NCI-H128 (cell line): ENCODE measurements at regions not wholly inside any gene's neighbourhood (a gene's known extent, or its start where the extent isn't known, plus 50 kb on each side); places are given as distances from the start of the nearest gene placed in this dataset.

ENCODE experiments used
- DNase-seq: peaks from one replicate; lab custom pipeline; 2025; ENCODE audit not compliant: unreplicated experiment; lab: John Stamatoyannopoulos, UW

- DNase-seq: no peak
Observed at GRCh38 chr12:32043928-32044549, 62.6 kb upstream of the BICD1 start.

- no peak for DNase-seq
Observed at GRCh38 chr12:32047357-32048212, 59.1 kb upstream of the BICD1 start.

- no peak for DNase-seq
Observed at GRCh38 chr12:32048791-32049190, 57.9 kb upstream of the BICD1 start.

- no peak for DNase-seq
Observed at GRCh38 chr12:32049956-32050355, 56.7 kb upstream of the BICD1 start.

- no peak for DNase-seq
Observed at GRCh38 chr12:32051511-32052211, 55.0 kb upstream of the BICD1 start.

GRCh38 chr12:32052212-32052713, 54.4 kb upstream of the BICD1 start:
- no peak for DNase-seq

GRCh38 chr12:32053881-32054624, 52.6 kb upstream of the BICD1 start:
- DNase-seq: no peak
